Activated T-helper 17 cell treated with anti-CD3 and anti-CD28 coated beads, Interleukin-2, amount 50 U/mL, for 72 hours (primary cell): ENCODE measurements at regions not wholly inside any gene's neighbourhood (a gene's known extent, or its start where the extent isn't known, plus 50 kb on each side); places are given as distances from the start of the nearest gene placed in this dataset.

Experiments
- ATAC-seq: fragments of 150-1000 bp; cut with Tn5 transposase; replicated peaks from 2 replicates; pipeline ENCODE4 v1.10.0; 2021; ENCODE audit warnings: mild to moderate bottlenecking, moderate library complexity
- H3K27ac Mint-ChIP-seq: one replicate; pipeline ENCODE4 v1.8.0; 2022; ENCODE audit warnings: mixed read lengths
- H3K27me3 Mint-ChIP-seq: one replicate; pipeline ENCODE4 v1.8.0; 2022; ENCODE audit warnings: mixed read lengths
- H3K36me3 Mint-ChIP-seq: one replicate; pipeline ENCODE4 v1.8.0; 2022; ENCODE audit warnings: low read depth, mild to moderate bottlenecking, mixed read lengths
- H3K4me1 Mint-ChIP-seq: one replicate; pipeline ENCODE4 v1.8.0; 2022; ENCODE audit warnings: mixed read lengths
- H3K4me3 Mint-ChIP-seq: one replicate; pipeline ENCODE4 v1.8.0; 2022; ENCODE audit warnings: mild to moderate bottlenecking, mixed read lengths
- H3K9me3 Mint-ChIP-seq: one replicate; pipeline ENCODE4 v1.8.0; 2022; ENCODE audit warnings: mixed read lengths

GRCh38 chr12:91913124-91913523 lies 232.5 kb downstream of the BTG1 start:
- peak; percentile 11 for ATAC-seq
- Mint-ChIP-seq H3K27ac (no peak overlapping the region), H3K36me3 (no peaks in the 10 kb centered on the region)

GRCh38 chr12:91912178-91912577 lies 233.5 kb downstream of the BTG1 start:
- Mint-ChIP-seq H3K27me3 (no peaks in the 10 kb centered on the region), H3K36me3 (no peaks in the 10 kb centered on the region), H3K9me3 (peaks cover 6% of the 10 kb centered on the region), H3K27ac (no peak overlapping the region), H3K4me1 (peaks cover 10% of the 10 kb centered on the region), H3K4me3 (no peak overlapping the region)
- ATAC-seq = no peak

More at GRCh38 chr12:91913124-91913523, 232.5 kb downstream of the BTG1 start:
- Mint-ChIP-seq H3K9me3 (peaks cover 6% of the 10 kb centered on the region), H3K4me3 (no peak overlapping the region), H3K4me1 (peaks cover 10% of the 10 kb centered on the region), H3K27me3 (no peaks in the 10 kb centered on the region)

- Mint-ChIP-seq H3K27me3 (no peaks in the 10 kb centered on the region), H3K4me3 (no peak overlapping the region), H3K36me3 (no peaks in the 10 kb centered on the region)
These were observed 234.7 kb downstream of the BTG1 start for GRCh38 chr12:91910871-91911388.

GRCh38 chr12:91902860-91903683 lies 242.6 kb downstream of the BTG1 start:
- no peaks in the 10 kb centered on the region for H3K27me3 Mint-ChIP-seq
- ATAC-seq = peak; percentile 65
- H3K36me3 Mint-ChIP-seq = no peaks in the 10 kb centered on the region
- peaks cover 29% of the 10 kb centered on the region for H3K4me1 Mint-ChIP-seq
- peaks cover 17% of the 10 kb centered on the region for H3K9me3 Mint-ChIP-seq
- peak overlapping the region; percentile 78 for H3K27ac Mint-ChIP-seq
- peak overlapping the region; percentile 47 for H3K4me3 Mint-ChIP-seq

More at GRCh38 chr12:91910871-91911388, 234.7 kb downstream of the BTG1 start:
- peaks cover 10% of the 10 kb centered on the region for H3K4me1 Mint-ChIP-seq
- H3K9me3 Mint-ChIP-seq = peaks cover 6% of the 10 kb centered on the region
- ATAC-seq = no peak
- H3K27ac Mint-ChIP-seq = no peak overlapping the region

- Mint-ChIP-seq H3K36me3 (no peaks in the 10 kb centered on the region), H3K27ac (no peak overlapping the region), H3K4me3 (no peak overlapping the region), H3K9me3 (peaks cover 23% of the 10 kb centered on the region), H3K4me1 (peaks cover 29% of the 10 kb centered on the region), H3K27me3 (no peaks in the 10 kb centered on the region)
- ATAC-seq = no peak
These were observed 244.1 kb downstream of the BTG1 start for GRCh38 chr12:91901381-91902074.

- Mint-ChIP-seq H3K27ac (no peak overlapping the region), H3K9me3 (peaks cover 23% of the 10 kb centered on the region), H3K36me3 (no peaks in the 10 kb centered on the region), H3K27me3 (no peaks in the 10 kb centered on the region), H3K4me1 (peaks cover 29% of the 10 kb centered on the region), H3K4me3 (no peak overlapping the region)
- ATAC-seq = no peak
These were observed 244.7 kb downstream of the BTG1 start for GRCh38 chr12:91900971-91901370.

GRCh38 chr12:91899056-91899455 lies 246.6 kb downstream of the BTG1 start:
- Mint-ChIP-seq H3K27ac (no peak overlapping the region), H3K9me3 (peaks cover 19% of the 10 kb centered on the region)
- no peak for ATAC-seq

GRCh38 chr12:91897025-91897515 lies 248.6 kb downstream of the BTG1 start:
- H3K9me3 Mint-ChIP-seq = peaks cover 14% of the 10 kb centered on the region
- peaks cover 4% of the 10 kb centered on the region for H3K4me1 Mint-ChIP-seq
- no peak for ATAC-seq
- H3K27me3 Mint-ChIP-seq = no peaks in the 10 kb centered on the region
- H3K4me3 Mint-ChIP-seq = no peak overlapping the region
- no peaks in the 10 kb centered on the region for H3K36me3 Mint-ChIP-seq
- no peak overlapping the region for H3K27ac Mint-ChIP-seq

More at GRCh38 chr12:91899056-91899455, 246.6 kb downstream of the BTG1 start:
- Mint-ChIP-seq H3K4me3 (no peak overlapping the region), H3K27me3 (no peaks in the 10 kb centered on the region), H3K36me3 (no peaks in the 10 kb centered on the region), H3K4me1 (peaks cover 17% of the 10 kb centered on the region)

- Mint-ChIP-seq H3K27me3 (no peaks in the 10 kb centered on the region), H3K36me3 (no peaks in the 10 kb centered on the region), H3K4me3 (no peak overlapping the region), H3K4me1 (peaks cover 4% of the 10 kb centered on the region), H3K9me3 (peaks cover 14% of the 10 kb centered on the region), H3K27ac (no peak overlapping the region)
- ATAC-seq = no peak
These were observed 249.2 kb downstream of the BTG1 start for GRCh38 chr12:91896286-91897024.

- H3K4me1 Mint-ChIP-seq = no peaks in the 10 kb centered on the region
These were observed 250.7 kb downstream of the BTG1 start for GRCh38 chr12:91894911-91895310.

GRCh38 chr12:91893476-91893875 lies 252.2 kb downstream of the BTG1 start:
- no peak for ATAC-seq
- H3K9me3 Mint-ChIP-seq = peaks cover 6% of the 10 kb centered on the region

More at GRCh38 chr12:91894911-91895310, 250.7 kb downstream of the BTG1 start:
- ATAC-seq = no peak
- no peaks in the 10 kb centered on the region for H3K36me3 Mint-ChIP-seq
- H3K27me3 Mint-ChIP-seq = no peaks in the 10 kb centered on the region
- H3K27ac Mint-ChIP-seq = no peak overlapping the region
- no peak overlapping the region for H3K4me3 Mint-ChIP-seq
- peaks cover 6% of the 10 kb centered on the region for H3K9me3 Mint-ChIP-seq

GRCh38 chr12:91892081-91892855 lies 253.4 kb downstream of the BTG1 start:
- Mint-ChIP-seq H3K27me3 (no peaks in the 10 kb centered on the region), H3K4me1 (no peaks in the 10 kb centered on the region), H3K36me3 (no peaks in the 10 kb centered on the region), H3K4me3 (no peak overlapping the region), H3K27ac (peak overlapping the region; percentile 0), H3K9me3 (peaks cover 6% of the 10 kb centered on the region)
- ATAC-seq = no peak

More at GRCh38 chr12:91893476-91893875, 252.2 kb downstream of the BTG1 start:
- Mint-ChIP-seq H3K27ac (no peak overlapping the region), H3K4me3 (no peak overlapping the region), H3K4me1 (no peaks in the 10 kb centered on the region), H3K36me3 (no peaks in the 10 kb centered on the region), H3K27me3 (no peaks in the 10 kb centered on the region)

- Mint-ChIP-seq H3K27me3 (no peaks in the 10 kb centered on the region), H3K27ac (no peak overlapping the region), H3K36me3 (no peaks in the 10 kb centered on the region), H3K9me3 (no peaks in the 10 kb centered on the region), H3K4me1 (no peaks in the 10 kb centered on the region), H3K4me3 (no peak overlapping the region)
- ATAC-seq = no peak
These were observed 254.9 kb downstream of the BTG1 start for GRCh38 chr12:91890742-91891141.
